Activated CD8-positive, alpha-beta memory T cell treated with anti-CD3 and anti-CD28 coated beads, Interleukin-2, amount 50 U/mL, for 24 hours (primary cell): ENCODE measurements at regions not wholly inside any gene's neighbourhood (a gene's known extent, or its start where the extent isn't known, plus 50 kb on each side); places are given as distances from the start of the nearest gene placed in this dataset.

ENCODE experiments used
- DNase-seq: peaks from one replicate; pipeline ENCODE4 v3.0.0-alpha.2; 2020; ENCODE audit errors: extremely low read depth

DNA sequence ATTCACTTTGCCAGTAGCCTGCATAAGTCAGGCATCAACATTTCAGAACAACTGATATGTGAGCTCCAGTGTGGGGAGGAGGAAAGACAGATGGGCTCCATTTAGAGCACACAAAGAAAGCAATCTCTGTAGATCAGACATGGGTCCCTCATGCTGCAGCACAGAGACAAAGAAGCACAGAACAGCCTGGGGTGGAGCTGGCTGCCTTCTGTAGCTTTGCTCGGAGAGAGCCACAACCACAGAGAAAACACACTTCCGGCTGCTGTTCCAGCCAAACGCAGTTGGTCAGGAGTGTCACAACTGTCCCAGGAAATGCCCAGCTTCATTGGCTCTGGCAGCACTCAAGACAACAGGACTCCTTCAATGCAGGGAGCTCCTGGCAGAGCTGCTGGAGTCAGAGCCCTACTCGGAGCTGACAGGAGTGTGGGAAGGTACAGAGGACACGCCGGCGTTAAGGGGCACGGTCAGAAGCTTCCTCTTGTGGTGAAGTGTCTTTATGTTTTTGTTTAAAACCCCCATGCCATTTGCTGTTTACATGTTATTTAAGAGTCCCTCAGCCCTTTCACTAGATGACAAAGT is 494.4 kb downstream of the TCERG1L start:
- DNase-seq, result no peak

DNA sequence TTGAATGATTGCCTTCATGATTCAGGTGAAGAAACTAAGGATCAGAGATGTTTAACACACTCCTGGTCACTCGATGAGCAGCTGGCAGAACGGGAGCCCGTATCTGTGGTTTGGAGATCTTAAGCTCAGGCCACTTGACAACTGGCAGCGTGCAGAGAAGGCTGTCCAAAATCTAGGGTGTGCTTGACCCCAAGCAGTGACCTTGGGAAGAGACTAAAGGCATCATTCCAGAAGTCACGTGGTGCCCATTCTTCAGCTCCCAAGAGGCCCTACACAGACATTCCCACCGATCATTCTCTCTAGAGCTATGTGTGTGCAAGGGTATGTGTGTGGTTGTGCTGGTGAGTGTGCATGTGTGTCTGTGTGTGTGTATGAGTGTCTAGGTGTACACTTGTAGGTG is 493.8 kb downstream of the TCERG1L start:
- no peak for DNase-seq

DNA sequence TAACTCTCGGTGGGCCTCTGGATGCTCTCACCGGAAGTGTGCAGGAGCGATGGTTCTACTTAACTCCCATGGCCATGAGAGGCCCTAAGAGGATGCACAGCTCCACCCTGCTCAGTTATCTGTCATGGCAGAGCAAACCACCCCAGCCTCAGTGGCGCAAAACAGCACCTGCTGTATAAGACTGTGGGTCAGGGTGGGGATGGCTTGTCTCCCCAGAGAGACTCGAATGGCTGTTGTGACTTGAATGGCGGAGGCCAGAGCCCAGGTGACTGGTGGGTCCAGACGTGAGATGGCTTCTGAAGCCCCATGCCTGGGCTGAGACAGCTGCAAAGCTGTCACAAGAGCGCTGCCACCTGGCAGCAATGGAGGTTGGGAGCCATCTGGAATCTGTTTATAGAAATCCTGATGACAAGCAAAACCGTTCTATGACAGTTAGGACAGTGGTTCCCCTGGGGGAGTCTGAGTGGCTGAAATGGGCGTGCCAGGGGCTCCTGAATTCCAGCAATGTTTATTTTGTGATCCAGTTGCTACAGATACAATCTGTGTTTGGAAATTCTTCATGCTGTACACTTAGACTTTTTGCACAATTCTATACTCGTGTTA is 490.5 kb downstream of the TCERG1L start:
- no peak for DNase-seq

DNA sequence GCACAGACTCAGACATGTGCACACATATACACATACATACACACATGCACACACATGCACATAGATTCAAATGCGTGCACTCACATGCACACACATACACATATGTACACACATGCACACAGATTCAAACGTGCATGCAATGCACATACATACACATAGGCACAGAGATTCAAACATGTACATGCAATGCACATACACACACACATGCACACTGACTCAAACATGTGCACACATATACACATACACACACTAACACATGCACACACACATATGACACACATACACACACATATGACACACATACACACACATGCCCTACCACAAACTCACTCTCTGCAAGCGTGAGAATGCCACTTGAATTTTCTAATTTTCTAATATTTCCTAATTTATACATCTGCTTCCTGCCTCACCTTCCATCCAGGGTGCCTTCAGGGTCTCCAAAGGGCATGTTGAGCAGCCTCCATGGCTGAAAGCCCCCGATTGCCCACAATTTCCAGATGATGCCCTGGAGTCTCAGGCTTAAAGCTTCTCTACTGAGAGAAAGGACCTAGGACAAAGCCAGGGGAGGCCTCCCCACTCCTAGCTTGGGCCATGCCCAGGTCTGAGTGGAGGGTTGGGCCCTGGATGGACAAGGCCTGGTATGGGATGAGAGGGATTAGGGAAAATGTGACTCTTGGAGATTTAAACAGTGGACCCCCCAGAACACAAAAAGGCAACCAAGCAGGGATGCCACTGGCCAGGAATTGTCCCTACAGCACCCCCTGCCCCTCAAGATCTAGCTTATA is 487.1 kb downstream of the TCERG1L start:
- DNase-seq, result no peak

DNA sequence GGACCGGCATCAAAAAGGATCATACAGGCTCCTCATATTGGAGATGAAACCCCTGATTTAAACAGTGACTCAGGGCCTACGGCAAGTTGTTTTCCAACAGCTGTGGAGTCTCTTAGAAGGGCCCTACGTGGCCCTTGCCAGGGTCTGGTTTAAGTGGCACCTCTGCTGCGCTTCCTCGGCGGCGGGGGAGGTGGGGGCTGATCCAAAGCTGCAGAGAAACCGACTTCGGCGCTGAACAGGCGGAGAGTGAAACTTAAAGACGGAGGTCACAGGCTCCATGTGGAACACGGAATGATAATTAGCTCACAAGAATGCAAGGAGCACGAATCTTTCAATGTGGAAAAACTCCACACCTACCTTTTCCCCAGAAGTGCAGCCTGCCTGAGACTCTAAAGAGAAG is 477.9 kb downstream of the TCERG1L start:
- no peak for DNase-seq

DNA sequence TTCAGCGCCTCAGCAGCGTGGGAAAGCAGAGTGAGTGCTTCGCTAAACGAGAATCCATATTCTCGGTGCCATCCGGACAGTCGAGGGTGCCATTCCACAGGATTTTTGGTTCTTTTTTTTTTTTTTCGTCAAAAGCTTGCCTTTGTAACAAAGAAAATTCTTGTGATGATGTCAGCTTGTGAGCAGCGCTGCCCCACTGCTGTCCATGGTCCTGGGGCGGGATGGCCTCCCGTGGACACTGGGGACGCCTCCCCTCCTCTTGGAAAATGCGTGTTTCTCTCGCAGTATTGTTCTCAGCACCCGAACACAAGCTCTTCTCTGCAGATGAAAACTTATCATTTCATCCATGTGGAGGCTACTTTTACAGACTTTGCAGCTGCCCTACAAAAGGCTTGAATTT is 477.4 kb downstream of the TCERG1L start:
- no peak for DNase-seq

DNA sequence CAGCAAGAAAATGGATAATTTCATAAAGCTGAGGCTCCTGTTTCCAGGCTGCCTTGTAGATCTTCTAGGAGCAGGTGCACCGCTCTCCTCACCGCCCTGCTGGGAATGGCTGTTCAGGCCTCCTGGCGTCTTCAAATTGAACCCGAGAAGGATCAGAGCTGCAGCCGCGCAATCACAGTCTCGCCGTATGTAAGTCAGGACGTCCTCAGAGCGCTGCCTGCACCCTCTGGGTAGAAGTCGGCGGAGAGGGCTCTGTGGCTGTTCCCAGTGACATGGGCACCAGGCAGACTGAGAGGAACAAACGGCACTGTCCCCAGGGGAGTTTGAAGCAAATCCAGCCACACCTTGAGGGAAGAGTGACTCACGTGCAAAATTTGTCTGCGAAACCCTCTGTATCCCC is 476.9 kb downstream of the TCERG1L start:
- DNase-seq, result no peak

DNA sequence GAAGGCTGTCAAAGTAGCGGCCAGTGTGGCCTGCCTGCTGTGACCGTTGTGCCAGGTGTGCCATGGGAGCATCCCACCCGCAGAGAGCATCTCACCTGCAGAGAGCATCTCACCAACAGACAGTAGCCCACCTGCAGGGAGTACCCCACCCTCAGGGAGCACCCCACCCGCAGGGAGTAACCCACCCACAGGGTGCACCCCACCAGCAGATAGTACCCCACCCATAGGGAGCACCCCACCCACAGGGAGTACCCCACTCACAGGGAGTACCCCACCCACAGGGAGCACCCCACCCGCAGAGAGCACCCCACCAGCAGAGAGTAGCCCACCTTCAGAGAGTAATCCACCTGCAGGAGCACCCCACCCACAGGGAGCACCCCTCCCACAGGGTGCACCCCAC is 476.5 kb downstream of the TCERG1L start:
- DNase-seq, result no peak

DNA sequence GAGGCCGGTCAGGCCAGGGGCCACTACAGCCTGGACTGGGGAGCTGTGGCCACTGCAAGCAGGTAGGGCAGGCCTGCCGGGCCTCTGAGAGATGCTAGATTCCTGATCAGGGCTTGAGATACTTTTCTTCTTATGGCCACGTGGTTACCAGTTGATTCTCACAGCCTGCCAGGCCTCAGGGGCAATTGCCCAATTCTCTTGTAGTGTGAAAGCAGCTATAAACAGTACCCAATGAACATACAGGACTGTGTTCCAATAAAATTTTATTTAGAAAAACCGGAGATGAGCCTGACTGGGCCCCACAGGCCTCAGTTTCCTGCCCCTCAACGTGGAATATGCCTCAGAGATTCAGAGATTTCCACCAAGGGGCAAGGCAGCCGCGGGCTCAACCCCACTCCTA is 475.2 kb downstream of the TCERG1L start:
- DNase-seq, result no peak

DNA sequence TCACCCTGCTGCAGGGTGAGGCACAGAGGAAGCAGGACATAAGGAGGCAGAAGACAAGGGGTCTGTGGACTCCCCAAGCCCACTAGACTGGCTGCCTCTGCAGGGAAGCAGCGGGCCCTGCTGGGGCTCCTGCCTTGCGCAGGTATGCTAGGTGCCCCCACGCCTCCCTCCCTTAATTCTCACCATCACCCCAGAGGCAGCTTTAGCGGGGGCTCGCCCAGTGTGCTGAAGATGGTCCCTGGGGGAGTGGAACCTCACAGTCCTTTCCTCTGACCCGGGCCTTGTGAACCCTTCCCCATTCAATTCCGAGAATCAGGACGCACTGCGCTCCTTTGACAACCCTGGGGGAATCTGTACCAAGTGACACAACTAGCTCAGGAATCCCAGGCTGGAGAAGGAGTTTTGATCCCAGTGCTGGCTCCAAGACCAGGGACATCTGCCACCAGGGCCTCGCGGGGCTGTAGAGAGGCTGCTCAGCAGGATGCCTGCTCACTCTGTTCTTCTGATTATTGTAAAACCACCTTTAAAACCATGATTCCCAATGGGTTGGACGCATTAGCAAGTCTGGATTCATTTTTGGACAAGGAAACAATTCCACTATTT is 468.4 kb downstream of the TCERG1L start:
- DNase-seq, result no peak

DNA sequence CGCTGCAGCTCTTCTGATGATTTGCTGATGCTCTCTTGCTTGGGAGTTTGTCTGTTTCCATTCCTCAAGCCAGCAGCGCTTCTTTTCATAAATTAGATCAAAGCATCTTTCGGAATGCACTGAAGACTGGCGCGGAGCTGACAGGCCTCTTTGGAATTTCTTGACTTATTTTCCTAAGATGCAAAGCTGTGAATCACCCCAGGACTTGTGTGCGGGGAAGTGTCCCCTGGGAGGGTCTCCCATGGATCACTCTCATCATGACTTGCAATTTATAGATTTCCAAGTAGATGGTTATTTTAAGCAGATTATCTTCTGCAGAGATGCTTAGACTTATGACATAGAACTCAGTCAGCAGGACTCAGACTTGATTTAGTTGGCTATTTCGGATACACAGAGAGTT is 467.2 kb downstream of the TCERG1L start:
- DNase-seq, result no peak

DNA sequence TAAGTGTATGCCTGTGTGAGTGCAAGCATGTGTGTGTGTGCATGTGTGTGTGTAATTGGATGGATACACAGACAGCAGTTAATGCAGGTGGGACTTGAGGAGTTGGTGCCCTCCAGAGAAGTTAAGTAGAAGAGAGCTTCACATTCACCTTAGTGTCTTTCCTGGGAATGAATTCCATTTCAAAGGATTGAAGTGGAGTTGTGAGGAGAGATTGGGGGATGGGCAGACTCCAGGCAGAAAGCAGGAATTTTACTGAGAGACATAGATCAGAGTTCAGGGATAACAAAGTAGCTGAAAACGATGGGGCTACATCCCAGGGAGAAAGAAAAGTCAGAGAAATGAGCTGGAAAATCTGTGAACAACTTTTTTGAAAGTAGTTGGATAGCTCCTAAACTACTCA is 464.4 kb downstream of the TCERG1L start:
- DNase-seq, result no peak

DNA sequence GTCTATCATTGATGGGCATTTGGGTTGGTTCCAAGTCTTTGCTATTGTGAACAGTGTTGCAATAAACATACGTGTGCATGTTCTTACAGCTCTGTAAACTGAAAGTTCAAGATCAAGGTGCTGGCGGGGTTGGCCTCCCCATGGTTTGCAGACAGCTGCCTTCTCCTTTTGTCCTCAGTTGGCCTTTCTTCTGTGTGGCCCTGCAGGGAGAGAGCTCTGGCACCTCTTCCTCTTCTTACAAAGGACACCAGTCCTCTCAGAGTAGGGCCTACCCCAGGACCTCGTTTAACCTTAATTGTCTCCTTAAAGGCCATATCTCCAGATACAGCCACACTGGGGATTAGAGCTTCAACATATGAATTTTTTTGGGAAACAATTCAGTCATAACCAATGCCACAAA is 462.7 kb downstream of the TCERG1L start:
- no peak for DNase-seq

DNA sequence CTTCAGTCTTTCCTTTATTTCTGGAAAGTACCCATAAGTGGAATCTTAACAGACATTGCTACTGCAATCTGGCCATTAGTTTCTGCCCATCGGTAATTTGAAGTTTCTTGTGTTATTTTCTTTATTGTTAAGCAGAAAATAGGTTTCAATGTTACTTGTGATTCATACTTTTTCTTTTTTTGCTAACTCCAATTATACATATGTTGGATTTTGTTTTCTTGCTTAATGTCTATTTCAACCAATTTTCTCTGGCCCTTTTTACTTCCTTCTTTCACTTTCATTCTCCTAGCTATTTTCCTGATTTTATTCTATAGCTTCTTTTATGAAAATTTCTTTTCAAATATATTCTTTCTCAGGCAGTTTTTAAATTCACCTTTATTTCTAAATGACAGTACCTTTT is 457.4 kb downstream of the TCERG1L start:
- no peak for DNase-seq

DNA sequence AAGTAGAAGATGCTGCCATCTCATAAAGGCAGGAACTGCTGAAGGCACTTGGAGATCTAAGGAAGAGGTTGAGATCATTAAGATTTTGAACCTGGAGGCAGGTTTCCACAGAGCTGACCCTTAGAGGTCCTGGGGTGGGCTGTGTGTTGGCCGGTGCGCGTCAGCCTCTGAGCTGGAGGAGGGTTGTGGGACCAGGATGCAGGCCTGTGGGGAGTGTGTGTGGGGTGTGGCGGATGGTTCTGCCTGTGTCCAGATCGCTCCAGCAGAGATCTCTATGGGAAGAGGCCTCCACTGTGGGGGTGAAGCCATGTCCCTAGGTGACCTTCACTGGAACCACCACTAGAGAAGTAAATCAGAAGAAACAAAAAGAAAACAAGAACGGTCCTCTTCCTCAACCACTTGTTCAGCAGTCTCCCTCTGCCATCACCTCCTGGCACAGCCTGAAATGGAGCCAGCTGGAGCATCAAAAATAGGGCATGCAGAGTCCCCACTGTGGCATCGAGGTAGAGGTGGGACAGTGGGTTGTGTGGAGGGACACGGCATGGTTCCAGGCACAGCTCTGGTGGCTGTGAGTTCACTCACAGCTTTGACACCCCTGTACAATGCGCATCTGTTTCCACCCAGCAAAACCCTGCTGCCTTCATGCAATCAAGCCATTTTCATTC is 453.8 kb downstream of the TCERG1L start:
- DNase-seq, result no peak

DNA sequence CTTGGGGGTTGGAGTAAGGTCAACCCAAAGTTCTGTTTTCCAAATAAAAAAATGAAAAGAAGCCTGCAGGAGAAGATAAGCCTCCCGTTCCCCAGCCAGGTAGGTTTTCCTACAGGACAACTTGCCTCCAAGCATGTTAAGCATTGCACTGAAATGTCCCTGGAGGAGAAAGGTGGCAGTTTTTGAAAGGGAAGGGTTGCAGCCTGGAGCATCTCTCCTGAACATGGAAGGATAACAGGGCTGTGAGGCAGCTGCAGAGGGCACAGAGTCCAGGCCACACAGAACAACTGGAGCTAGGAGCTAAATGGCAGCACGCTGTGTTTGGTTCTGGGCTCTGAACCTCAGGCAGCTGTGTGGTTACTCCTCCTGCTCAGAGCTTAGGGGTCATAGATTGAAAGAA is 452.9 kb downstream of the TCERG1L start:
- no peak for DNase-seq

DNA sequence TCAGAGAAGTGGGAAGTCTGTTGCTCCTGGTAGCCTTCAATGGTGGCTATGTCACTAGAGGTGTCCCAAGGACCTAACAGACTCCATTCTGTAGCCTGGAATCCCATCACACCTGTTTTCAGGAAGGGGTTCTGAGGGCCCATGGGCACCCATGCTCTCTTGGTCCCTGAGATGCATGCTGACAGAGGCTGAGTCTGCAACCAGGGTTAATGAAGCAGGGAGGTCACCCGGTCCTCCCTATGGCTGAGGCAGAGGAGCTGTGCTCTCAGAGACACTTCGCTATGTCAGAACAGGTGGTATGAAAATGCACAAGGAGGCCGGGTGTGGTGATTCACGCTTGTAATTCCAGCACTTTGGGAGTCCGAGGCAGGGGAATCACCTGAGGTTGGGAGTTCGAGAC is 452.1 kb downstream of the TCERG1L start:
- DNase-seq, result no peak

DNA sequence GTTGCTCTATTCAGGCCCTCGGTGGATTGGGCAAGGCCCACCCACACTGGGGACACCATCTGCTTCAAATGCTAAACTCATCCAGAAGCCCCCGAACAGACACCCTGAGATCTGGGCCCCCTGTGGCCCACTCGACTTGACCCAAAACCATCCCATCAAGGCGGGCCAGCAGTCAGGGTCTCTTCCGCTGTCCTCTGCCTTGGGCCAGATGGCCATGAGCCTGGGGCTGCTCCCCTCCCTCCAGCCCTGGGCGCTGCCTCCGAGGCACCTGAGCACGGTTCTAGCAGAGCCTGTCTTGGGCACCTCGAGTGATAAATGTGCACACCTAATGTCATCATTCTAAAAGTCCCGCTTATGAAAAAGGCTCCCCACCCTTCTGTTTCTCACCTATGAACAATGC is 449.4 kb downstream of the TCERG1L start:
- no peak for DNase-seq

DNA sequence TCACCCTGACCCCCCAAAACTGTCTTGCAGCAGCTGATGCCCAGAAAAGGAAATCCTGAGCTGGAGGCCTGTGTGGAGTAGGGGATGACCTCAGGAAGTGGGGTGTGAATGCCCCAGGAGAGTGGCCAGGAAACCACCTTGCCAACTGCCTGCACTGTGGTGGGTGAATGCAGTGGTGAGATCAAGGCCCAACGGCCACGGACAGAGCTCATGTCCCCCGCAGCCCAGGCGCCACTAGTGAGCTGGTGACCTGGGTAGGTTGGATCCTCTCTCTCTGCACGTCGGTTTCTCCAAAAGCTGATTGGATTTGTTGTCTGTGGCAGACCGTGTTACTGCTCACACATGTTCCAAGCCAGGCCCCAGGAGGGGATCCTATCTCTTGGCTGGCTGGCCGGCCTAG is 448.9 kb downstream of the TCERG1L start:
- no peak for DNase-seq

DNA sequence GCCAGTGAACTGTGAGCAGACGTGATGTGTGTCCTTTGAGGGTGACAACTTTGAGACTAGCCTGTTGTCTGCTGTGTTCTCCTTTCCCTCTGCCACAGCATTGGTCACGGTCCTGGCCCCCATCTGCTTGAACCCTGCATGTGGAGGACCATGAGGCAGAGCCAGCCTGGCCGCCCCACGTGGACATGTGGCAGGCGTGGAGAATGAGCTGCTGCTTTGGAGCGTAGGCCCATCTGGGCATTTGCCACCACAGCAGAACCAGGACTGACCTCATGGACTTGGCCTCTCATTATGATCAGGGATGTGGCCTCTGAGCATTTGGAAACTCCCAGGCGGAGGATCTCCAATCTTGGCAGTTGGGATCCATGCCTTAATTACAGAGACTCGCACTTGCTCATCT is 448.5 kb downstream of the TCERG1L start:
- no peak for DNase-seq

DNA sequence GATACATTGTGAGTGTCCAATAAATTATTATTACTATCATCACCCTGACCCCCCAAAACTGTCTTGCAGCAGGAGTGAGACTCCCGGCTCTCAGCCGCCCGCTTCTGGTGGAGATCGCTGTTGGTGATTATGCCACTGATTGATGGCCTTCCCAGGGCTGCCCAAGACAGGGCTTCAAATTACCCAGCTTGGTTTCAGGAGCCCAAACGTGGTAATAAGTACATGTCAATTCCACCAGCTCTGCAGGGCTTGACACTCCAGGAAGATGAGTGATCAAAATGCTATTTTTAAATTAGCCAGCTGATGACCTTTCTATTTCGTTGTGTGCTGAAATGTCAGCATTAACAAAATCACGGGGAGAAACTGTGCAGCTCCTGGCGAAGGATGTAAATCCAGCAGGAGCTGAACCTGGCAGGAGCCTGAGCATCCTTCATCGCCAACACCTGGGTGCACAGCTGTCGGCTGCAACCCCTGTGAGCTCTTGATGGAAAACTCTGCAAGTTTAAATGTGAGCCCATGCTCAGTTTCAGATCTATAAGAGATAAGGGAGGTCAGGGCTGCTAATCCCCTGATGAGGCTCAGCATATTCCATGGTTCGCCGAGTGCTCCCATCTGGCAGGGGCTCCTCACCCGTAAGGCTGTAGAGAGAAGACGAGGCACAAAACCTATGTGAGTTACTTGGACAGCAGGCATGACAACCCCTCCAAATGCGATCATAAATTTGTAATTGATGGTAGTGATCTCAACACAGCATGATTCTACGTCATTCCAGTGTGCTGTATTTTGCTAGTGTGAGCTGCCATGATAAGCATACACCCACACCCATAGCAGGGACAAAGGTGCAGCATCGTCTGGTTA is 446.3 kb downstream of the TCERG1L start:
- DNase-seq, result no peak

DNA sequence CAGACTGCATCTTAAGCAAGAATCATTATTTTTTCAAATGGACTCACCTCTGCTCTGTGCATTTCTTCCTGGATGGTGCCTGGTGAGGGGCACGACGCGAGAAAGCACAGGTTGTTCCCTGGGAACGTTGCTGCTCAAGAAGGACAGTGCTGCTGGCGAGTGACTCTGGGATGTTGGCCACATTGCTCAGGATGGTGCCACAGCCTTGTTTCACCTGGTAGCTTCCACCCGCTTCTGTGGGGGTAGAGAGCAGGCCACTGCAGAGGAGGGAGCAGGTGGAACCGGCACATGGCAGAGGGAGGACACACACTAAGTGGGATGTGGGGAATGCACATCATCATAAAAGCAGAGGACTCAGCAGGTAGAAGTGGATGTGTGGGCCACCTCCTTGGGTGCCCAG is 444.7 kb downstream of the TCERG1L start:
- no peak for DNase-seq
